ENCODE measurements at regions not wholly inside any gene's neighbourhood (a gene's known extent, or its start where the extent isn't known, plus 50 kb on each side); places are given as distances from the start of the nearest gene placed in this dataset.

GRCh38 chr5:93192683-93193082 lies 388.3 kb downstream of the NR2F1-AS1 start:
- DNase-seq (ENCODE audit: low spot score) = no peak
- no peaks in the 10 kb centered on the region for H3K27me3 Mint-ChIP-seq (ENCODE audit: low read depth)
- no peak overlapping the region for H3K4me3 Mint-ChIP-seq (ENCODE audit: unreplicated experiment)
- TF ChIP-seq CTCF (IDR thresholded peaks at IDR 0.05) = no peak
- H3K9me3 Mint-ChIP-seq (ENCODE audit: low read depth) = no peaks in the 10 kb centered on the region
- no peak overlapping the region for H3K27ac Mint-ChIP-seq (ENCODE audit: unreplicated experiment)
- peaks cover 39% of the 10 kb centered on the region for H3K4me1 Mint-ChIP-seq (ENCODE audit: low read depth)
- H3K36me3 Mint-ChIP-seq (ENCODE audit: low read depth) = no peaks in the 10 kb centered on the region

- Mint-ChIP-seq H3K36me3 (ENCODE audit: low read depth) (no peaks in the 10 kb centered on the region), H3K4me3 (ENCODE audit: unreplicated experiment) (no peak overlapping the region), H3K9me3 (ENCODE audit: low read depth) (no peaks in the 10 kb centered on the region), H3K4me1 (ENCODE audit: low read depth) (peaks cover 42% of the 10 kb centered on the region), H3K27ac (ENCODE audit: unreplicated experiment) (no peak overlapping the region), H3K27me3 (ENCODE audit: low read depth) (no peaks in the 10 kb centered on the region)
- DNase-seq (ENCODE audit: low spot score) = no peak
- TF ChIP-seq CTCF (IDR thresholded peaks at IDR 0.05) = no peak
Measured at GRCh38 chr5:93192087-93192486, 388.9 kb downstream of the NR2F1-AS1 start.

- no peaks in the 10 kb centered on the region for H3K27me3 Mint-ChIP-seq (ENCODE audit: low read depth)
- H3K4me1 Mint-ChIP-seq (ENCODE audit: low read depth) = peaks cover 45% of the 10 kb centered on the region
- no peaks in the 10 kb centered on the region for H3K36me3 Mint-ChIP-seq (ENCODE audit: low read depth)
- H3K4me3 Mint-ChIP-seq (ENCODE audit: unreplicated experiment) = no peak overlapping the region
- TF ChIP-seq CTCF (IDR thresholded peaks at IDR 0.05) = no peak
- H3K27ac Mint-ChIP-seq (ENCODE audit: unreplicated experiment) = no peak overlapping the region
- H3K9me3 Mint-ChIP-seq (ENCODE audit: low read depth) = no peaks in the 10 kb centered on the region
- DNase-seq (ENCODE audit: low spot score) = no peak
Measured at GRCh38 chr5:93191035-93191817, 389.8 kb downstream of the NR2F1-AS1 start.

GRCh38 chr5:93189707-93190120 lies 391.3 kb downstream of the NR2F1-AS1 start:
- TF ChIP-seq CTCF (IDR thresholded peaks at IDR 0.05) = no peak
- no peak overlapping the region for H3K4me3 Mint-ChIP-seq (ENCODE audit: unreplicated experiment)

GRCh38 chr5:93188876-93189485 lies 392.0 kb downstream of the NR2F1-AS1 start:
- TF ChIP-seq CTCF (IDR thresholded peaks at IDR 0.05) = no peak
- Mint-ChIP-seq H3K9me3 (ENCODE audit: low read depth) (no peaks in the 10 kb centered on the region), H3K27me3 (ENCODE audit: low read depth) (no peaks in the 10 kb centered on the region), H3K4me1 (ENCODE audit: low read depth) (peaks cover 54% of the 10 kb centered on the region), H3K27ac (ENCODE audit: unreplicated experiment) (no peak overlapping the region), H3K36me3 (ENCODE audit: low read depth) (no peaks in the 10 kb centered on the region), H3K4me3 (ENCODE audit: unreplicated experiment) (no peak overlapping the region)
- no peak for DNase-seq (ENCODE audit: low spot score)

More at GRCh38 chr5:93189707-93190120, 391.3 kb downstream of the NR2F1-AS1 start:
- H3K27ac Mint-ChIP-seq (ENCODE audit: unreplicated experiment) = no peak overlapping the region
- H3K9me3 Mint-ChIP-seq (ENCODE audit: low read depth) = no peaks in the 10 kb centered on the region
- H3K27me3 Mint-ChIP-seq (ENCODE audit: low read depth) = no peaks in the 10 kb centered on the region
- no peak for DNase-seq (ENCODE audit: low spot score)
- H3K4me1 Mint-ChIP-seq (ENCODE audit: low read depth) = peaks cover 55% of the 10 kb centered on the region
- no peaks in the 10 kb centered on the region for H3K36me3 Mint-ChIP-seq (ENCODE audit: low read depth)
